LNCAP (cell line): ENCODE measurements at regions not wholly inside any gene's neighbourhood (a gene's known extent, or its start where the extent isn't known, plus 50 kb on each side); places are given as distances from the start of the nearest gene placed in this dataset.

Experiments
- CTCF ChIP-seq: fragments of 450-650 bp; IDR thresholded peaks from 2 replicates; pipeline ENCODE4 v1.5.1; 2017; ENCODE audit warnings: mild to moderate bottlenecking

- TF ChIP-seq CTCF: no peak
Measured at GRCh38 chr12:66733321-66733720, 54.4 kb upstream of the GRIP1 start.

DNA sequence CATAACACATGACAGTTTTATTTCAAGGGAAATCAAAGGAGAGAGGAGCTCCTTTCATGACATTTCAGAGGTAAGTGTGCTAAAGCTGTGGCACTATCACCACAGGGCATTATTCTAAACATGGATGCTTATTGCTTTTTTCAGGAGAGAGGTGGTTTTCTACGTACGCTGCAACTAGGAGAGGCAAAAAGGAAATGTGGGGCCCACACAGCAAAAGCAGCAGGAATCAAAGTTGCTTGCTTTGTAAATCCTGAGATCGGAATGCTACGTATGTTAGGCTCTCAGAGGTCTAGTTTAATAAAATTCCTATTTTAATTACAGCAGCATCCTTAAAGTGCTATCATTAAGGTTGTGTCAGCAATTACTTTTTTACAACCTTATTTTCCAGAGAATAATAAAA is 55.0 kb upstream of the GRIP1 start:
- no peak for TF ChIP-seq CTCF

DNA sequence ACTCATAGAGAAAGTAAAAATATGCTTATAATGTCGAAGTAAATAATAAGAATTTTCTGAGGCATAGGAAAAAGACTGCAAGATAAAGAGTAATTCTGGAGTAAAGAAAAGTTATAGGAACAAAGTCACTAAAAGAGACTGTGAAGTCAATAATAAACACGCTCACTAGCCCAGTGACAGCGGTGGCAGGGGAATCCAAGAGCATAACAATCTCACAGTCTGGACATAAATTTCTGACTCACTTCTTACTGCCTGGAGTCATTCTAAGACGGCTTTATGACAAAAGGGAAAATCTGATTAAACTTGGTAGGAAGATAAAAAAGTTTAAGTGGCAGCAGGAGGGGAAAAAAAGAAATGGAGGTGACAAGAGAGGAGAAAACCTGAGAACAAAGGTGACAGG is 56.4 kb upstream of the GRIP1 start:
- no peak for TF ChIP-seq CTCF

DNA sequence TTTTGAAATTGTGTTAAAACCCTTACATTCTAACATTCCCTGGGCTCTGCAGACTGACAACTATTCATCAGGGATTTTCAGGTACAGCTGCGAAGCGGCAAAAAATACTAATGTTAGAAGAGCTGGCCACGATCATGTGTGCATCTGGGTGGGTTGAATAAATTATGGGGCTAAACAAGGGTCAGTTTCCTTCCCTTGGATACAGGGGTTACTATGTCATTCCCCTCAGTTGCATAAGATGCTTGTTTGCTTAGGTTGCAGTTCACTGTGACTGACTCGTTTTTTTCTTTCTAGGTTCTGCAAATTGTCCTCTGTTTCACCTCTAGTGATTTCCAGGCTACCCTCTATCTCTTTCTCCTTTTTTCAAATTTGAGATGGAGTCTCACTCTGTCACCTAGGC is 58.1 kb upstream of the GRIP1 start:
- TF ChIP-seq CTCF: no peak

- TF ChIP-seq CTCF: no peak
Measured at GRCh38 chr12:66739266-66739665, 60.4 kb upstream of the GRIP1 start.

DNA sequence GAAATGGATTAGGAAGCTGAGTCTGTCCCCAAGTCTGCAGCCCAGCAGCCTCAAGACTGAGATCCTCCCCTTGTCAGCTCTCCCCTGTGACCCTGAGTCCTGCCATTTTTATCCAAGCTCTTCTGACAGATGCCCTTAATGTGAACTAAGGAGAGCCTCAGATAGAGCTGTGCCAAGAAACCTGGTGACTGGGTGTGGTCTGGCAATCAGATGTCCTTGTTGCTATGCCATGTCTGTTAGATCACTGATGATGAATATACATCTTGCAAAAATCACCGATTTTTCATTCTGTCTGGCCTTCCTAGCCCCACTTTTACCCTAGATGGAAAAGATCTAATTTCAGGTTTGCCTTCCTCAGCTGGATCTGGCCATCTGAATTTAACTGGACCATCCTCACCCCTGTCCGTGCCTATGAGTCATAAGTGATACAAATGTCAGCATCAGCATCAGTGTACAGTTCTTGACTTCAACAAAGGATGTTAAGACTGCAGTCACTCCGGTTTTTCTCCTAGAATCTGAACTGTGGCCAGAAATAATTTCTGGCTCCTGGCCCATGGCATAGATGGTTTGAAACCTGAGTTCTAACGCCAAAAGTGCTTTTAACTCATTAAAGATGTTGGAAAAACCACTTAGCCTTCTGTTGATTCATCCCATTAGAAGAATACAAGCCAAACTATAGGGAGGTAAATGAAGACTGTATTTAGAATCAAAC is 61.2 kb upstream of the GRIP1 start:
- no peak for TF ChIP-seq CTCF

- no peak for TF ChIP-seq CTCF
Measured at GRCh38 chr12:66740732-66741131, 61.9 kb upstream of the GRIP1 start.

DNA sequence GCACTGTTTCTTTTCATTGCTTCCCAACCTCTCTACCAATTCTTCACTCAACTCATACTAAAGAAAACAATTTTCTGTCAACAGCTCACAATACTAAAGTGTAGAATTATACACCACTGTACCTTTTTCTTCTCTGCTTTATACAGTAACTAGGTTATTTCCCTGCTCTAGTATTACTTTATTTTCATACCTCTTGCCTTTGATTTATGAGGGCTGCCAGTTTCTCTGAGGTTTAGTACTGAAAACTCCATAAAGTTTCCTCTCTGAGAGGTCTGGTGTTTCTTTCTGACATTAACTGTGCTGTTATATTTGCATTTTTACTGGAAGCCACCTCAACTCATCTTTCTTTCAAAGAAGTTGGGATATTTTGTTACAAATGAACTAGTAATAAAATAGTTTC is 63.0 kb upstream of the GRIP1 start:
- no peak for TF ChIP-seq CTCF
